ENCODE measurements at regions not wholly inside any gene's neighbourhood (a gene's known extent, or its start where the extent isn't known, plus 50 kb on each side); places are given as distances from the start of the nearest gene placed in this dataset.
"Not testable (repeated sequence)": the region's sequence is repeated elsewhere in the genome, so short reads cannot be mapped to it uniquely, and the experiment has no call there.

GRCh38 chr5:57642698-57643097 is 160.1 kb upstream of the ACTBL2 start:
- no peak for DNase-seq

DNA sequence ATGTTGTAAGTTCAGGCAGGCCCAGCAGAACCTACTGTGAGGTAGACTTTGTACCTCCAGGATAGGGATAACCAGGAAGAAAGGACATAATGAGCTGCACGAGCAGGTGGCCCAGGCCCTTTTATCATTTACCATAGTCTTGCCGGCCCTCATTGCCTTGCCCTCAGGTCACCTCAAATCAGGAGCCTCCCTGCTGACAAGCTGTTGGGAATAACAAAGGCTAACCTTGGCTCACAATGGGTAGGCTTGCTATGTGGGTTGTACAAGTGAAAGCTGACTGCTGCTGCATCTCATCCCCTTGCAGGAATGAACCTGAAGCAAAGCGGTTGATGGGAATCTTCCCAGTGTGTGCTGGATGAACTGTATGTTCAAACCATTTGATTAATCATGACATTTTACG is 159.5 kb upstream of the ACTBL2 start:
- no peak for DNase-seq

GRCh38 chr5:57635146-57635777 is 152.7 kb upstream of the ACTBL2 start:
- no peak for DNase-seq

DNA sequence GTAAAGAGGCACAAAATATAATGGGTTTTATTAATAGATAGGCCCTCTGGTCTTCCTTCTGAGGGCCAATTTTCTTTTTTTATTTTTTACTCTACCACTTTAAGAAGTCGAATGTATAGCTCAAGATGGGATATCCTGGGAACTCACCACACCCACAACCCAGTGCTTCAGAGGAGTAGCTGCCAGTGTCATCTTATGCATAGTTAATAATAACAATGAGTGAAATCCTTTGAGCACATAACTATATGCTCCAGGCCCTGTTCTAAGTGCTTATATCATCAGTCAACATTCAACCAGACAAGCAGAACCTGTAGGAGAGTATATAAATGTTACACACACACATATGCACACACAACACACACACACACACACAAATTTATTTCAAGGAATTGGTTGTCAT is 150.3 kb upstream of the ACTBL2 start:
- no peak for DNase-seq

- not testable (repeated sequence) for DNase-seq
Observed at GRCh38 chr5:57631139-57631538, 148.5 kb upstream of the ACTBL2 start.

DNA sequence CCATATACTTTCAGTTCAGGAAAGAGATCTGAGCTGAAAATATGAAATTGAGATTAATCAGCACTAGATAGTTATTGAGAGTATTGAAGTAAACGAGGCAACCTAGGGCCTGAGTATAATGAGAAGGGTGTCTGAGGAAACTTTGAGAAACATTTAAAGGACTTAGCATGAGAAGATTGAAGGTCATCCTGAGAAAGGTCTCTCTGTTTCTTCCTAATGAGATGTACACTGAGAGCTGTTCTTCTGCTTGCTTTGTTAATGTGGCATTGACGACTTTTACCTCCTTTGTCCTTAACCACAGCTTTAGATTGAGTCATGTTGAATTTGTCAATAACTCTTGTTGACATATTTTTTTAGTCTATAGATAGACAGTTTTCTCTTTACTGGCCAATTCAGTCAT is 145.1 kb upstream of the ACTBL2 start:
- no peak for DNase-seq

GRCh38 chr5:57626703-57627102 is 144.1 kb upstream of the ACTBL2 start:
- no peak for DNase-seq

DNA sequence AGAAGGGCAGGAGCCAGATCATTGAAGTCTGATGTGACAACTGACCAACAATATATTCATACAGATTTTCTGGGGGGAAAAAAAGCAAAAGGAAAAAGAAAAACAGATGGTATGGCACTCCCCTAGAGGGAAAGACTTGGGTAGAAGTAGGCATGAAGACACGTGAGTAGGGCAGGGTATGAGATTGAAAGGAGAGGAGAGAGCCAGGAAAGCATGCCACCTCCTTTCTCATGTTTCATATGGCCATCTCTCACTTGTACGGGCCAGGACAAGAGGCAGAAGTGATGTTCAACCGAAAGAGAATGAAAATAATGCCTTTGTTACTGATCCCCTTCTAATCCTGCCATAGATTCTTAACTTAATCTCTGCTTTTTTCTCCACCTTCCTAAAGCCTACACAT is 139.0 kb upstream of the ACTBL2 start:
- DNase-seq = no peak

GRCh38 chr5:57618767-57619381 is 136.3 kb upstream of the ACTBL2 start:
- no peak for DNase-seq

DNA sequence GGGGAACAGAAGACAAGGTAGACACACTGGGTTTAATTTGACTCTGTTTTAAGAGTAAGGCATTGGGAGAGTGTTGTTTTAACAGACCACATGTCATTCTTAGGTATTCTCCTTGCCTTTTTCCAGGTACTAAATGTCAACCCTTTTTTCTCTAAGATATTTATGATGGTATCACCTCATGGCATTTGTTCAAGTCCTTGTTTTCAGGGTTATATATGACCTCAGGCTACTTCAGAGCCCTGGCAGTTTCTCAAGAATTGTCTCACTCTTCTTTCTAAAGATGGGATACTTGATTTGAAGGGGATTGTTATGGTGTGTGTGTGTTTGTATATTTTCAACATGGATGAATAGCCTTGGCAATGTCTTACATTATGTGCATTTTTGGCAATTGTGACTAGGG is 131.1 kb upstream of the ACTBL2 start:
- DNase-seq = no peak

DNA sequence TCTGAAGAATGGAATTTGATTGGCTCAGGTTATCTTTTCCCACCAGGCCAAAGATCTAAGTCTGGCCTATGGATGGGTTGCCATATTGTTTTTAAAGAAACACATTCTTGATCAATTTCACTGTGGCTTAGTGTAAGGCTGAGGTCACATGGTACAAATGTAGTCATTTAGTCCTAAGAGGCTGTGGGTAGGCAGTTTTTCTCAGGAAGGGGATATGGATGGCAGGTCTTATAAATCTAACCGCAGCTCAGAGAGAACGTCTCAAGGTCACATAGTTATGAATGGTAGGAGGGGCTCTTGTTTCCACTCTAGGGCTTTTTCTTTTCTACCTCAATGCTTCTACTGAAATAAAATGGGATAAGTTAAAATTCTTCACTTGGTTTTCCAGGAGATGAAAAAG is 128.6 kb upstream of the ACTBL2 start:
- DNase-seq = no peak

DNA sequence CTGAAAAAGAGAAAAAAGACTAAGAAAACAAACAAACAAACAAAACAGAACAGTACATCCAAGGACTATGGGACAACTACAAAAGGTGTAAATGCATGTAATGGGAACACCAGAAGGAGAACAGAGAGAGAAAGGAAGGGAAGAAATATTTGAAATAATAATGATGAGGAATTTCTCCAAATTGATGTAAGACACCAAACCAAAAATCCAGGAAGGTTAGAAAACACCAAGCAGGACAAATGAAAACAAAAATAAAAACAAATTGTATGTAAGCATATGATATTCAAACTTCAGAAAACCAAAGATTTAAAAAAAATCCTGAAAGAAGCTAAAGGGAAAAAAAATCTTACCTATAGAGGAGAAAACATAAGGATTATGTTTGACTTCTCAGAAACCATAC is 125.9 kb upstream of the ACTBL2 start:
- DNase-seq = no peak

GRCh38 chr5:57601996-57602395 is 119.4 kb upstream of the ACTBL2 start:
- no peak for DNase-seq

DNA sequence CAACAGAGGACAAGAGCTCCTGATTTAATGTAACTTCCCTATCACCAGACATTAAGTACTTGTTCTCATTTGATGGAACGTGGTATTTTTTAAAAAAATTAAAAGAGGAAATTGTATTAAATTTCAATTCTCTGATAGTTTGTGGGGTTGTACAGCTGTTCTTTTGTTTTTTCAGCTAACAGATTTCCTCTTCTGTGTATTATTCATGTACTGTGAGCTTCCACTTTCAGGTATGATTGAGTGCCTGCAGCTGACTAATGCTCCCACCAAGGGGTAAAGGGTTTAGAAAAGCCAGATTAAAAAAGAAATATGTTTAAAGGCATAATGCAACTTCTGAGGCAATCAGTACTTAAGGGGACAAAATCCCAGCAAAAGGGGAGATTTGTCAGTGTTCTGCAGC is 117.7 kb upstream of the ACTBL2 start:
- DNase-seq = no peak

DNA sequence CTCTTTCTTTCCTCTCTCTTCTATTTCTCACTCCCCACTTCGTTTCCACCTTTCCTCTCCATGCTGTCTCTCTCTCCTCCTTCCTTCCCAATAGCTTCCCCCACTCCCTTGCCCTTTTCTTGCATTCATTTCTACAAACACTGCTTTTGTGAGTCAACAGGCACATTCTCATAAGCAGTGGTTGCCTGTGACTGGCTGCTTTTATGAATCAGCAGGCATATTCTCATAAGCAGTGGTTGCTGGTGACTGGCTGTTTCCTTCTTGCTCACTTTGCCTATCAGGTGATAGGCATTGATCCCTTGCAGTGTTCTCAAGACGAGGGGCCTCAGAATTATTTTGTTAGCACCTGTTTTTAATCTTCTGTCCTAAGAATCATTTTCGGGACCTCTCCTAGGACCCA is 116.1 kb upstream of the ACTBL2 start:
- DNase-seq = peak; percentile 12

- DNase-seq = no peak
Observed at GRCh38 chr5:57598097-57598496, 115.5 kb upstream of the ACTBL2 start.

GRCh38 chr5:57595523-57595991 is 112.9 kb upstream of the ACTBL2 start:
- no peak for DNase-seq

- DNase-seq = no peak
Observed at GRCh38 chr5:57594436-57594835, 111.8 kb upstream of the ACTBL2 start.

DNA sequence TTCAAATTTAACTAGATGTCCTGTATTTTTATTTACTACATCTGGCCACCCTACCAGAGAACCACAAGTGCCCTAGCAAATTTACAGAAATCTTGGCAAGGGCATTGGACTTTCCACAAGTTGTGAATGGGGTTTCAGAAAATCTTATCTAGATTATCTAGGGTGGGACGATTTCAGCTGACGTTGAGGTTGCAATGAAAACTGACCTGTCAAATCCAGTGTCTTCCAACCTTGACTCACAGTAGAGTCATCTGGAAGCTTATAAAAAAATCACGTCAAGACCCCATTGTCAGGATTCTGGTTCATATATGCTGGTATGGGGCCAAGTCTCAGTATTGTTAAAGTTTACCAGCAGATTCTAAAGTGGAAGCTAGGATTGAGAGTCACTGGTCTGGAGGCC is 109.6 kb upstream of the ACTBL2 start:
- DNase-seq = no peak

DNA sequence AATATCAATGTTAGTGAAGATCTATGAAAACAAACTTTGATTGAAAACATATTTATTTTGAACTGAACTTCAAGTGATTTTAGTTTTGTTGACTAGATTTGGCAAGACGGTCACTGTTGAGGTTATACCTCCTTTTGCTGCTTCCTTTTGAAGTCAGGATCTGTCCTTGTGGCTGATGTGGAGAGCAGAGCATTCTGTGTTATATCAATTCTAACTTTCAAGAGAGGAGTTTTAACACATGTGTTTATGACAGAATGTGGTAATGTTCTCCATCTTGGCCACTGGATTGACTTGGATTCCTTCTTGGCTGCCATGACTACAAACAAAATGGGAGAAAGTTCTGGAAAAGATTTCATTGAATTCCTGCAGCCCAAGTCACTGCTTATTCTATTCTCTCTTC is 104.0 kb upstream of the ACTBL2 start:
- DNase-seq = no peak

DNA sequence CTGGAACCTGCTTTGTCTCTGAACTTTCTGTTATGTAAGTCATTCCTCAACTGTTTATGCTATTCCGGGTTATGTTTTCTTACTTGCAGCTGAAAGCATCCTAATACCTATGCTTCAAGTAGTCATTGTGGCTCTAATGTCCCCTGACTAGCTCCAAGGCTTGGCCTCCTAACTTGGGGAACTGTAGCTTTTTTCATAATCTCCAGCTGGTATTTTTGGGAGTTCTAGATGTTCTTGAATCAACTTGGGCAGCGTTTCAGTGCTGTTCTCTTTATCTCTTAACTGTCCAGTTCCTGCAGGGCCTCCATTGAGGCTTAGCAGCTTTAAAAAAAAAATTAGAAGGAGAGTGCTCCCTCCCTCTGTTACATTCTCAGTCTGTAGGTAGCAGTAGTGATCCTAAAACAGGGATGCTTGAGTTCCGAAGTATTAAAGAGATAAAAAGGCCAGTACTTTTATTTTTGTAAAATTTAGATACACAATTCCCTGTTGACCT is 100.0 kb upstream of the ACTBL2 start:
- no peak for DNase-seq

GRCh38 chr5:57581772-57582171 is 99.2 kb upstream of the ACTBL2 start:
- DNase-seq = no peak

GRCh38 chr5:57581222-57581621 is 98.6 kb upstream of the ACTBL2 start:
- no peak for DNase-seq

- no peak for DNase-seq
Observed at GRCh38 chr5:57577432-57578175, 95.0 kb upstream of the ACTBL2 start.
